GM18868 (cell line): ENCODE measurements at regions not wholly inside any gene's neighbourhood (a gene's known extent, or its start where the extent isn't known, plus 50 kb on each side); places are given as distances from the start of the nearest gene placed in this dataset.

Source experiments
- ATAC-seq: cut with Tn5 transposase; IDR thresholded peaks from one replicate; pipeline ENCODE4 v1.9.1; 2021; ENCODE audit warnings: mild to moderate bottlenecking, moderate library complexity; ENCODE audit not compliant: unreplicated experiment

DNA sequence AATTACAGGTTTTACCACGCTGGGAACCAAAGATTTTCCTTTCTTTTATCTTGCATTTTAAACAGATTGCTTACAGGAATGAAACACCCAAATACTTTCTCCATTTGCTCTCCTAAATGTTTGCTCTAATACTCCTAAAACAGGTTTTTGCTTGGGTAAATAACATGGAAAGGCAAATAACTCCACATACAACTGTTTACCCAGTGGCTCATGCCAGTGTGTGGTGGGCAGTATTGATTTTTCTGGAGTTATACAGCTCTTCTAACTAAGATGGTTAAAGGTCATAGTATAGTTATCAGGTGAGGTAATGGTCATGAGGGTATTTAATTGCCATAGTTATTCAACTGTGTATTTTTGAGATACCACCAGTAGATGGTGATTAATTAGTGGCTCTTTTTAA lies 61.2 kb upstream of the RAB27B start:
- no peak for ATAC-seq

DNA sequence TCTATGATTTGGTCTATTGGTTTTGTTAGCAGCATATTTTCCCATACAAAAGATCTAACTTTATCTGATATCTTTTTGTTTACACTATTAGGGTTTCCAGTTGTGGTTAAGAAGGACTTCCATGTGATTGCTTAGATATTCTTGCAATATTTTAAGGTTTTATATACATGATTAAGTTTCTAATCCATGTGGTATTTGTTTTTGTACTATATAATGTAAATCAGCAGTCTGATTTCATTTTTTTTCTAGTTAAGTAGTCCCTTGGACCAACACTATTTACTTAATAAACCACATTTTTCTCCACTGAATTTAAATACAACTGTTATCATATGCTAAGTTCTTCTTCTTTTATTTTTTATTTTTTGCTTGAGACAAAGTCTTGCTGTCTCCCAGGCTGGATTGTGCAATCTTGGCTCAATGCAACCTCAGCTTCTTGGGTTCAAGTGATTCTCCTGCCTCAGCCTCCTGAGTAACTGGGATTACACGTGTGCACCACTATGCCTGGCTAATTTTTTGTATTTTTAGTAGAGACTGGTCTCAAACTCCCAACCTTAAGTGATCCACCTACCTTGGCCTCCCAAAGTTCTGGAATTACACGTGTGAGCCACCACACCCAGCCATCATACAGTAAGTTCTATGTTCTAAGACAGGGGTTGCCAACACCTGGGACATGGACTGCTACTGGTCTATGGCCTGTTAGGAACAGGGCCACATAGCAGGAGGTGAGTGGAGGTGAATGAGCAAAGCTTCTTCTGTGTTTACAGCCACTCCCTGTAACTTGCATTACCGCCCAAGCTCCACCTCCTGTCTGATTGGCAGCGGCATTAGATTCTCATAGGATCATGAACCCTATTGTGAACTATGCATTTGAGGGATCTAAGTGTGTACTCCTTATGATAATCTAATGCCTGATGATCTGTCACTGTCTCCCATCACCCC lies 58.5 kb upstream of the RAB27B start:
- ATAC-seq = no peak

DNA sequence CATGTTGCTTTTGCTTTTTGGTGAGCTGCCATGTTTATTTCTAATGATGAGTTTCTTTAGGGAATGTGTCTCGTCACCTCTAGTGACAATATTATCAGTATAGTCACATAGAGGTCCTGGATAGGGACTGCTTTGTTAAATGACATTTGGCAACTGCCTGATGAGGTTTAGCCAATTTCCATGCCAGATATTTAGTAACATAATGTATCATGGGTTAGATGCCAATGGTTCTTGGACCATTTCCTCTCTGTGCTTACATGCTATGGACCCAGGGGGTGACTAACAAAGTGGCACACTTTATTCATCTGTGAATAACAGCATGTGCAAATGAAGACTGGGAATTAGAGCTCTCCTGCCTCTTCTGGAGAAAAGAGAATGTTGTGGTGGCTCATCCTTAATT lies 56.2 kb upstream of the RAB27B start:
- ATAC-seq = no peak

DNA sequence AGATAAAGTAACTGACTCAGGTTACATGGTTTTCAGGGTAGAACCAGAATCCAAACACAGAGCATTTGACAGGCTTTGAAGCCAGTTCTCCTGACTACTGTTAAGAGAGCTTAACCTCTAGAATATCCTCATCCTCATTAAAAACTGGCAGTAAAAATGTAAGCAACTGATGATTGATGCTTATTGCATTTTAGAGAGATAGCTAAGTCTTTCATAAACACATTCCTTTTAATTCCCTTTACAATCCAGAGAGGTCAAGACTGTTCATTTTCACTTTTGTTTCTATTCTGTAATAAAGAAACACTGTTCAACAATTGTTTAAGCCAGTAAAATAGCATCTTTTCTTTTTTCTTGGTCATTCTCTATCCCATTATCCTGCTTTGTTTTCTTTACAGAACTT lies 53.9 kb upstream of the RAB27B start:
- ATAC-seq = no peak

DNA sequence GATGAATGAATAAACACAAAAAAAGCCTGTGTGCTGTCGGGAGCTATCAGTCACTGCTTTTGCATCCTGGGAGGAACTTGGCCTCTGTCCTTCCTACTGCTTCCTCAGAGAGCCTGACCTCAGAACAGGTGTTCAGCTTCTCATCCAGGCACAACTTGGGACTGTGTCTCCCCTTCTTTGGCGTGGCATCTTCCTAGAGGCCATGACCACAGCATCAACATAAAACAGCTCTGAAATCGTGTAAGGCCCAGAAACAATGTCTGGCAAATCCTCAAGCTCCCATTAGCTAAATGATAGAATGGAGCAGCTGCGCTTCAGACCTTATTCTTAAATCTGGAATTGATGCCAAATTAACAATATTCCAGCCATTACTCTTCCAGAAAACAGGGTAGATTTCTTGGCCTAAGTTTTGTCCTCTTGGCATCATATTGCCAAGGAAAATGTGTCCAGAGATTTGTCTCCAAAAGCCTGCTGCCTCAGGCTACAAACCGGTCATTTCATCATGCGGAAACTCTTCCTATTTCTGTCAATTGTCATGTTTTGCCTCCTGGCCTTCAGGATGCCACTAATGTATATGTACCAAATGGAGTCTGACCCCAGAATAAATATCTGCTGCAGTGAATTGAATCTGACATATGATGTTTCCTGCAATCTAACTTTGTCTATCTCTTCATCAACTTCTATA lies 53.2 kb upstream of the RAB27B start:
- ATAC-seq = no peak

DNA sequence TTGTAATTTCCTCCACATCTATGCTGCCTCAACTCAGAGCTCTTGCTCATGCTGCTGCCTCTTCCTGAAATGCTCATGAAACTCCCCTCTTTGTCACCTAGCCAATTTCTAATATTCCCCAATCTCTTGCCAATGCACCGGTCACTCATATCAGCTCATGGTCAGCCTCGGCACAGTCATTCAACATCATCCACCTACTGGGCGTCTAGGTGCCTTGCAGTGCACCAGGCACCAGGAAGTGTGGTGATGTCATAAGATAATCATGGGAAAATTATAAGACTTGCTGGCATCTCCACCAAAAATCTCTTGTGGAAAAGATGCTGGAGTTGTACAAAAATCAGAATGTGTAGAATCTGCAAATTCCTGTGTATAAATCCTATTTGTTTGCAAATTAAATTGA lies 52.6 kb upstream of the RAB27B start:
- no peak for ATAC-seq

DNA sequence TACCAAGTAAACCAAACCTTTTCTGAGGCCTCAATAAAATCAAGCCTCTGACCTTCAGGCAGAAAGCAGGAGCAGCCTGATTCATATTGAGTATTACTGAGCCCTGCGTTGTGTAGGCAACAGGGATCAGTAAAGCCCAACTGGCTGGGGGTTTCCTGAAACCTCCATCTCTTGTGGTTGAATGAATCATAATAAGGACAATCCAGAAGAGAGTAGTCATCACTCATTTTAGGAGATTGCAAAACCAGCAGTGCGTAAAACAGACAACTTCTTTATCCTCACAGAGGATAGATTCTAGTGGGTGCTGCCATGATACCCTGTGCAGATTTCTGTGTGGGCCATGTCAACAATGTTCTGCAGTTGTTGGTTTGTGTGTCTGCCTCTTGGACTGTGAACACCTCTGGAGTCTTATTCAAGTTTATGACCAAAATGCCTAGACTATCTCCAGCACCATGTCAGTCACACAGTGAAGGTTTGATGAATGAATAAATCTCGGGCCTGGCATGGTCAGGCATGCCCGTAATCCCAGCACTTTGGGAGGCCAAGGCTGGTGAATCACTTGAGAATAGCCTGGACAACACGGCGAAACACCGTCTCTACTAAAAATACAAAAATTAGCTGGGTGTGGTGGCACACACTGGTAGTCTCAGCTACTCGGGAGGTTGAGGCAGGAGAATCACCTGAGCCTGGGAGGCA lies 51.8 kb upstream of the RAB27B start:
- ATAC-seq = peak; percentile 85

DNA sequence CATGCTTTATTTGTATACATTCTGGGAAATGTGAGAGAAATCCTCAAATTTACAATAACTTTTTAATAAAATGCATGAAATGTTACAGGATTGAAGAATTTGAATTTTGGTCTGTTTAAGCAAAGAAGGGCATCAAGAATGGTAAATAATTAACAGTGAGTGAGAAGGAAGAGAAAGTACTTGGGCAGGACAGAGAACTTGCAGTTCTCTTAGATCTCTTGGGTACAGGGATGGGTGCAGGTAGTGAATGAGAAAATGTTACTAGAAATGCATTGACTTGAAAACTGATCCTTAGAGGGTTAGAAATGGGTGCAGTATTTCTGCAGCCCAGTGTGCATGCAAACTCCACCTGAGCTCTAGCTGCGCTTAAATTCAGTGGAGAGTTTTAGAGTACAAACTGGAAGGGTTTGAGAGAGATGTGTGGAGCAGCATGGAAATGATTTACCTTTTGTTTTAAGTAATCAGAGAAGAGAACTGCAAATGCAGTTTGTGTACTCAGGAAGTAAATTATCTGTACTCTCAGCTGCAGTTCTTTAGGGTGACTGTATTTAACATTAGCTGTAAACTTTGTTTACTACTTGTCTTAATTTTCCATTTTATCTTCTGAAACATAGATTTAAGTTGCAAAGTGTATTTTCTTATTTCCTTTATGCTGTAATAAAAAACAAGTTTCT lies 51.0 kb upstream of the RAB27B start:
- ATAC-seq = no peak

DNA sequence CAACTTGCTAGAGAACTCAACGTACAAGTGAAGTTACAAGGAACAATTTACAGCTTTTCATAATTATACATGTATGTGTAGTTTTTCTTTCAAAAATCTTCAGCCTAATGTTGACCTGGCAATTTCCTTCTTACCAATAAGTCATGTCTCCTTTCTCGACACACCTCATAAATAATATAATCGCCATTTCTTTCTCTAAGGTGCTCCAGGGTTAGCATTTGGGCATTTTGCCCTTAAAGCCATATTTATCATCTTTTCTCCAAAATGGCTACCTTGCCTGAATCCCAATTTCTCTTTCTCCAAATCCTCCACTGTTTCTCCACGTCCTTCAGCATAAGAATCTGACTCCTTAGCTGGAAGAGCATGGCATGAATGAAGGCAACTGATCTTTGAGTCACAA lies 50.3 kb upstream of the RAB27B start:
- no peak for ATAC-seq
